Psoas muscle (tissue), 7 donors: ENCODE measurements at regions not wholly inside any gene's neighbourhood (a gene's known extent, or its start where the extent isn't known, plus 50 kb on each side); places are given as distances from the start of the nearest gene placed in this dataset.

Experiments used
- ATAC-seq, 4 donors: fragments of 200-7000 bp; cut with Tn5 transposase; one replicate each; pipeline ENCODE4 v1.9.1; 2020; ENCODE audit warnings: moderate library complexity in 3 of 4, mild to moderate bottlenecking in 2 of 4
- DNase-seq, 2 donors: peaks; one replicate each; pipeline ENCODE4 v3.0.0-alpha.2; 2020
- H3K27ac ChIP-seq: fragments of 200-600 bp; one replicate; pipeline ENCODE4 v1.8.0; 2022
- H3K27me3 ChIP-seq, 3 donors: fragments of 200-600 bp in 1 of 3; one replicate each; pipeline versions ENCODE4 v1.6.1 to v1.8.0; 2013 to 2022; ENCODE audit warnings: low read length in 2 of 3, mild to moderate bottlenecking in 2 of 3, moderate library complexity in 1 of 3; ENCODE audit not compliant: insufficient read depth in 3 of 3
- H3K36me3 ChIP-seq, 2 donors: fragments of 200-600 bp in 1 of 2; one replicate each; pipeline versions ENCODE4 v1.6.1 to v1.8.0; 2013 to 2022; ENCODE audit warnings: low read depth in 1 of 2, mild to moderate bottlenecking in 1 of 2, moderate library complexity in 1 of 2; ENCODE audit not compliant: insufficient read depth in 1 of 2
- H3K4me1 ChIP-seq: fragments of 200-600 bp; one replicate; pipeline ENCODE4 v1.8.0; 2022
- H3K4me3 ChIP-seq: fragments of 200-600 bp; one replicate; pipeline ENCODE4 v1.8.0; 2022; ENCODE audit warnings: mild to moderate bottlenecking
- H3K9me3 ChIP-seq: fragments of 200-600 bp; one replicate; pipeline ENCODE4 v1.8.0; 2022
- WGBS, 3 donors: extraction: QIAGEN DNeasy Blood & Tissue Kit; methylation state at CpG; one replicate each; pipeline versions ENCODE4 v1.1.6 to v1.1.7; 2013; 5-methylcytosine and 5-hydroxymethylcytosine counted together
- intact Hi-C, 2 donors: fragments of 100-400 bp; cut with DNase I; formaldehyde crosslinking; loops; one replicate each; pipeline versions ENCODE4 v1.11.0 to v1.14.2; 2022
- TF ChIP-seq, protein P1 (sequence below): fragments of 200-600 bp; IDR thresholded peaks from one replicate; pipeline ENCODE4 v1.8.0; 2022; ENCODE audit warnings: antibody characterized with exemption
- donor health status: healthy with polysubstance abuse.
- donor health status: DM: no; HTN: no; CAD: no; lungs with moderate emphysema.
- donor health status: Bipolar disorder and iron deficiency.
- donor health status: healthy.
- donor health status: DM: yes; HTN: yes; CAD: no.
- donor health status: DM: no; HTN: no; CAD: no.
- donor health status: DM: yes; HTN: yes; CAD: no.

DNA sequence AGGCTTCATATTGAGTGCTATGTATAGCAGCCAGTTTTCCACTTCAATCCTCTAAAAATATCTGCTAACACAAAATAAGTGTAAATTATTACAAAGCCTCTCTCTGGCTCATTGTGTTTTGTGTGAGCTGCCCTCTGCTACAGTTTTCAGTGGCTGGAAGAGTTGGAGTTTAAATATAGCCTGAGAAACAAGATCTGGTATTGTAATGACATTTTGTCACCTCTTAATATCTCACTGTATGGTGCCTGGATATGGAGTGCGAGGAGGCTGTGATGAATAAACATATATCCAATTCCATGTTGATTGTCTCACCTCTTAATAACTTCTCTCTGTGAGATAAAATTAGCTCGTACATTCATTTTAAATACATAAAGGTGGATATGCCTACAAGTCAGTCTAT is 269.7 kb downstream of the FLRT2 start:
- H3K36me3 ChIP-seq = no peaks in the 10 kb centered on the region
- peak in 3 of 4 donors; percentile 66 to 93 (median 91) for ATAC-seq
- TF ChIP-seq, protein P1, sequence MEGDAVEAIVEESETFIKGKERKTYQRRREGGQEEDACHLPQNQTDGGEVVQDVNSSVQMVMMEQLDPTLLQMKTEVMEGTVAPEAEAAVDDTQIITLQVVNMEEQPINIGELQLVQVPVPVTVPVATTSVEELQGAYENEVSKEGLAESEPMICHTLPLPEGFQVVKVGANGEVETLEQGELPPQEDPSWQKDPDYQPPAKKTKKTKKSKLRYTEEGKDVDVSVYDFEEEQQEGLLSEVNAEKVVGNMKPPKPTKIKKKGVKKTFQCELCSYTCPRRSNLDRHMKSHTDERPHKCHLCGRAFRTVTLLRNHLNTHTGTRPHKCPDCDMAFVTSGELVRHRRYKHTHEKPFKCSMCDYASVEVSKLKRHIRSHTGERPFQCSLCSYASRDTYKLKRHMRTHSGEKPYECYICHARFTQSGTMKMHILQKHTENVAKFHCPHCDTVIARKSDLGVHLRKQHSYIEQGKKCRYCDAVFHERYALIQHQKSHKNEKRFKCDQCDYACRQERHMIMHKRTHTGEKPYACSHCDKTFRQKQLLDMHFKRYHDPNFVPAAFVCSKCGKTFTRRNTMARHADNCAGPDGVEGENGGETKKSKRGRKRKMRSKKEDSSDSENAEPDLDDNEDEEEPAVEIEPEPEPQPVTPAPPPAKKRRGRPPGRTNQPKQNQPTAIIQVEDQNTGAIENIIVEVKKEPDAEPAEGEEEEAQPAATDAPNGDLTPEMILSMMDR = no peak
- intact Hi-C loops = loop anchor here in 1 of 2 donors (10.0 kb wide), 1 partner anchor 265 kb away; the partner anchor contains the start of gene FLRT2
- 51 to 62% (median 57%) methylated on average over 2 of the region's 2 CpGs for WGBS, 3 donors
- no peaks in the 10 kb centered on the region for H3K27me3 ChIP-seq
- no peak for DNase-seq
- no peak overlapping the region for H3K4me3 ChIP-seq
- no peaks in the 10 kb centered on the region for H3K9me3 ChIP-seq
- no peaks in the 10 kb centered on the region for H3K4me1 ChIP-seq
- peak overlapping the region; percentile 56 for H3K27ac ChIP-seq

DNA sequence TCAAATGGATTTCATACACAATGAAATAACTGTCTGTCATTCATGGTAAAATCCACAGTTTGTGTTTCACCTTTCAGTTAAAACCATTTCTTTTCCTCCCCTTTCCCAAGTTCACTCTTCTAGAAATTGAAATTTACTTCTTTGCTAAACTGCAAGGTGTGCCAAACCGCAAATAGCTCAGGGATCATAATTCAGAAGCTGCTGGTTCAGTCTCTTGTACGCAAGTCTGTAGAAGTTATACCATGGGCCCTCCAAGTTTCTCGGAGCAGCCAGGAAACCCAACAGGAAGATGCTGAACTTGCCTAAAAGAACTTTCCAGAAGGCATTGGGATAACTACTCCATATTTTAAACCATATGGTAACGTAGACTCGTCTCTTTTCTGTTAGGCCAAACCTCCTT is 268.9 kb downstream of the FLRT2 start:
- H3K9me3 ChIP-seq = no peaks in the 10 kb centered on the region
- no peak overlapping the region for H3K4me3 ChIP-seq
- 41 to 56% (median 47%) methylated on average over 5 of the region's 5 CpGs for WGBS, 3 donors
- H3K36me3 ChIP-seq = no peaks in the 10 kb centered on the region
- ATAC-seq (peak in 2 of 4 donors; percentile 68 to 77), DNase-seq (no peak)
- H3K4me1 ChIP-seq = no peaks in the 10 kb centered on the region
- intact Hi-C loops = loop anchor here in 1 of 2 donors (10.0 kb wide), 1 partner anchor 264 kb away; the partner anchor contains the start of gene FLRT2
- TF ChIP-seq, protein P1 = no peak
- H3K27me3 ChIP-seq = no peaks in the 10 kb centered on the region
- peak overlapping the region; percentile 56 for H3K27ac ChIP-seq

DNA sequence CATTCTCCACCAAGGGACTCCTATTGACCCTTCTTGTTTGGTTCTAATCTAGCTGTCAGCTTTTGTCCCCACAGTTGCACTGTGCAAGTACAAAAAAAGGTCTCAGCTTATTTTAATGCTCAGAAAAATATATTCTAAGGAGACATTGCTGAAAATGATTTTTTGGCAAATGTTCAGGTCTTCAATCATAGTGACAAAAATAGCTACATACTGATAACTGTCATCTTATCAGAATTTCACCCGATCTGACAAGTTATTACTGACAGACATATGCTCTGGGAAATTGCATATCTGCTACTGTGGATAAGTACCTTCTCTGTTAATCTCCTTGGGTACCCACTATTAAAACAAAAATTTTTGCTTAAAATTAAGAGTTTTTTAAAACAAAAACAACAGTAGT is 263.6 kb downstream of the FLRT2 start:
- H3K27ac ChIP-seq = no peak overlapping the region
- no peaks in the 10 kb centered on the region for H3K4me1 ChIP-seq
- 58 to 89% (median 73%) methylated on average over 1 of the region's 1 CpG for WGBS, 3 donors
- TF ChIP-seq, protein P1 = no peak
- DNase-seq = no peak
- ATAC-seq = no peak
- no peaks in the 10 kb centered on the region for H3K9me3 ChIP-seq
- H3K4me3 ChIP-seq = no peak overlapping the region
- H3K36me3 ChIP-seq = no peaks in the 10 kb centered on the region
- intact Hi-C loops = loop anchor here in 1 of 2 donors (10.0 kb wide), 1 partner anchor 259 kb away; the partner anchor contains the start of gene FLRT2
- H3K27me3 ChIP-seq = no peaks in the 10 kb centered on the region

DNA sequence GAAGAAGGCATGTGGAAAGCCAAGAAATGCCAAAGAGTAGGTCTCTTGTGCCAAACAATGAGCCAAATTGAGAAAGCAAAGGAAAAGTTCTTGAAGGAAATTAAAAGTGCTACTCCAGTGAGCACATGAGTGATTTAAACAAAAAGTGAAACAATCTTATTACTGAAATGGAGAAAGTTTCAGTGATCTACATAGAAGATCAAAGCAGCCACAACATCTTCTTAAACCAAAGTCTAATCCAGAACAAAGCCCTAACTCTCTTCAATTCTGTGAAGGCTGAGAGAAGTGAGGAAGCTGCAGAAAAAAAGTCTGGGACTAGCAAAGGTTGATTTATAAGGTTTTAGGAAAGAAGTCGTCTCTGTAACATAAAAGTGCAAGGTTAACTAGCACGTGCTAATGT is 259.6 kb downstream of the FLRT2 start:
- ATAC-seq = no peak
- 52 to 67% (median 57%) methylated on average over 2 of the region's 2 CpGs for WGBS, 3 donors
- Histone ChIP-seq H3K27ac (no peak overlapping the region), H3K4me3 (no peak overlapping the region), H3K9me3 (no peaks in the 10 kb centered on the region), H3K4me1 (no peaks in the 10 kb centered on the region), H3K27me3 (no peaks in the 10 kb centered on the region), H3K36me3 (no peaks in the 10 kb centered on the region)
- DNase-seq = no peak
- intact Hi-C loops = no loop called here
- TF ChIP-seq, protein P1 = no peak
